ENCODE measurements at regions not wholly inside any gene's neighbourhood (a gene's known extent, or its start where the extent isn't known, plus 50 kb on each side); places are given as distances from the start of the nearest gene placed in this dataset.

- no peak for DNase-seq
Measured at GRCh38 chr1:2866422-2867086, 65.1 kb upstream of the TTC34 start.

DNA sequence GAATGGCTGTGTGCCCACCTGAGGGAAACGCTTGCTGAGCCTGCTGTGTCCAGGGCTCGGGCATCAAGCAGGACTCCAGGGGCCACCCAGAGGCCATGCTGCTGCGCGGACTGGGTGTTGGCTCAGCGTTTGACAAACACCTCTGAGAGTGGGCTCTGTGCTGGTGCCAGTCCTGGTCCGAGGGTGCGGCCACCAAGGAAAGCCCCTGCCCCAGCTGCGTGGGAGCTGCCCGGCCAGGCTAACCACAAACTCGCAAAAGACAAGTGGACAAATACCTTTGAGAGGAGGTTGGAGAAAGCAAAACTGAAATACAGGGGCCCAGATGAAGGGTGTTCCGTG is 65.6 kb upstream of the TTC34 start:
- DNase-seq, result no peak

- no peak for DNase-seq
Measured at GRCh38 chr1:2867861-2868260, 66.4 kb upstream of the TTC34 start.

- DNase-seq, result no peak
Measured at GRCh38 chr1:2868571-2869195, 67.2 kb upstream of the TTC34 start.

DNA sequence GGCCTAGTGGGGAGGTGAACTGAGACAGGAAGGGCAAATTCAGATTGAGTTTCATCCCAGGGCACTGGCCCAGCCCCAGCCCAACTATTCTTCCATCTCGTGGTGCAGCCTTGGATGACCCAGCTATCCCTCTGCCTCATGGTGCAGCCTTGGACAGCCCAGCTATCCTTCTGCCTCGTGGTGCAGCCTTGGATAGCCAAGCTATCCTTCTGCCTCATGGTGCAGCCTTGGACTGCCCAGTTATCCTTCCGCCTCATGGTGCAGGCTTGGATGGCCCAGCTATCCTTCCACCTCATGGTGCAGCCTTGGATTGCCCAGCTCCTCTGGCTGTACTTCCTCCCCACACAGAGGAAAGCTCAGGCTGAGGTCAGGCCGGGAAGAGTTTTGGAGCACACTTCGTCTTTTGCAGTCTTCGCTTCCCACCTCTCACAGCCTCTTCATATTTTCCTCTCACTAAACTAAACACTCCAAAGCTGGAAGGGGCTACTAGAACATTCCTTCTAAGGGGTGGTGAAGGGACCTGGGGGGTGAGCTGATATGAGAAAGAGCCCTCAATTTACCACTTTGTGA is 69.8 kb upstream of the TTC34 start:
- DNase-seq, result no peak

GRCh38 chr1:2874207-2874606 is 72.7 kb upstream of the TTC34 start:
- no peak for DNase-seq

DNA sequence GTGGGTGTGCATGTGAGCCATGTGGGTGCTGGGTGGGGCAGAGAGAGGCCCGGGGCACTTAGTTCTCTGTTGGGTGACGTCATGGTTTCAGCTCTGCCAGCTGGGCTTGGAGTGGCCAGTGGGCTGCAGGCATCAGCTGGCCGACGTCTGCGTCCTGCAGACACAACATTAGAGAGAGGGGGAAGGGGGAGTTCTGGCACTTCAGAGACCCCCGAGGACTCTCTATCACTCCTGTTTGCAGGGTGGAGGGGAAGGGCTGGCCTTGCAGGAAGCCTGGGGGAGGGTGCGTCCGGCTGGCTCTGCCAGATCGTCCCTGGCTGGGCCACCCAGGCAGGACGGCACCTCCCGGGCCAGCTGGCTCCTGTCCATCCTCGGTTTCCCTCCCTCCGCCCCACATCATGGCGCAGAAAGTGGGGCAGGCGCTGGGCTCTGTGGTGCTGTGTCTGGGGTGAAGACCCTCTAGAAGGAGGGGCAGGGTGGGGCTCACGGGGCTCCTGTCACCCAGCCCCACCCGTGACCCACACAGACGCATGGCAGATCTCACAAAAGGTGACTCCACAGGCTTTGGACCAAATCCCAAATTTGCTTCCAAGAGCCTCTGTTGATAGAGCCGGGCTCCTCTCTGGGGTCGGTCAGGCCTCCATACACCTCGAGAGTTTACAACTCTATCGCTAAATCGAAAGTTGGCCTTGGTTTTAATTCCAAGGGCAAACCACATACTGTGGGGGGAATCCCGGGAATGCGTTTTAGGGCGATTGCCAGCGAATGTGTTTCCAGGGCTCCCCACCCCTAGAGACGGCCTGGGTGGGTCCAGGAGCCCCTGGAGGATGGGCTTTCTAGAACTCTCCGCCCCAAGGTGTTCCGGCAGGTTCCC is 73.4 kb upstream of the TTC34 start:
- DNase-seq, result no peak

DNA sequence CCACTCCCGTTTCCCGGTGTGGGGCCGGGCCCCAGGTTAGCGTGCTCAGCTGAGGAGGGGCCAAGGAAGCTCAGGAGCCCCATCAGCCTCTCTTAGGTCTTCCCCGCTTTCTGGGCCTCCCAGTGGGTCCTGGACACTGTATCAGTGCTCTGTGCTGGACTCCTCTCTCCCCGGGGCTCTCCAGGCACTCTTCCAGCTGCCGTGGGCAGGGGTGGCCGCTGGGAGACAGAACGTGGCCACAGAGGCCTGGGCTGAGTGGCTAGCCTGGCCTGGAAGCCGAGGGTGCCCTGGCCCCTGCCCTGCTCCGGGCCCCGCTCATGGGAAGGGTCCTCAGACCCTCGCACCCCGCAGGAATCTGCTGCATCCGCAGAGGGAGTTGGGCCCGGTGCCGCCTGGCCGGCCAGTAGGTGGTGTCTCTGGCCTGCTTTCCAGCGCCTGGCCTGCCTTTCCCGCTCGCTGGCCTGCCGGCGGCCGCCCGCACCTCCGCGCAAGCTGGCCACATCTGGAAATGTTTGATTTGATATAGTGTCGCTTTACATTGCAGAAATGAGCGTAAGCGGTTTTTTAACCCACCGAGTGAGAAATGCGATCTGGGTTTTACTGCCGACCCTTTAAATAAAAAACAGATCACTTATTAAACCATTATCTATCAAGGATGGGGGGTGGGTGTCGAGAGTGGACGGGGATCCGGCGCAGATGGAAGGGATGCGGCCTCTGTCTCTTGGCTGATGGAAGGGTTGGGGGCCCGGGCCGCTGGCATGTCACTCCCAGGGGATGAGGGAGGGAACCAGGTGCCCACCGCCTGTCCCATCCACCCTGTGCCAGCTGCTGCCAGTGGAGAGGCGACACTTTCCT is 74.4 kb upstream of the TTC34 start:
- DNase-seq, result no peak

DNA sequence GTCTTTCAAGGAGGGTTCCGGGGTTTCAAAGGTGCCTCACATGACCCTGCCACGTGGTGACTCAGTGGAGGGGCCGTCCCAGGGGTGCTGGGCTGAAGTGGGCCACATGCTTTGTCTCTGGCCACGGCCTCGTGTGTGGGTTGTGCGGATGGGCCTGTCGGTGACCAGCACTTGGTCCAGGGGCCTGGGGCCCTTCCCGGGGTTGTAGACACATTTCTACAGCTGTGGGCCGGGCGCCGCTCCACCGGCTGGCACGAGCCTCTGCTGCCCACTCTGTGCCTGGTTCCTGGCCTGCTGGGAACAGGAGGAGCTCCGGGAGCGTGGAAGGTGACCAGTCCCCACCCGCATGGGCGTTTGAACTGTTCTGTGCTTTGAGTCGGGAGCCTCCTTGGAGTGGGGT is 75.4 kb upstream of the TTC34 start:
- DNase-seq, result no peak

DNA sequence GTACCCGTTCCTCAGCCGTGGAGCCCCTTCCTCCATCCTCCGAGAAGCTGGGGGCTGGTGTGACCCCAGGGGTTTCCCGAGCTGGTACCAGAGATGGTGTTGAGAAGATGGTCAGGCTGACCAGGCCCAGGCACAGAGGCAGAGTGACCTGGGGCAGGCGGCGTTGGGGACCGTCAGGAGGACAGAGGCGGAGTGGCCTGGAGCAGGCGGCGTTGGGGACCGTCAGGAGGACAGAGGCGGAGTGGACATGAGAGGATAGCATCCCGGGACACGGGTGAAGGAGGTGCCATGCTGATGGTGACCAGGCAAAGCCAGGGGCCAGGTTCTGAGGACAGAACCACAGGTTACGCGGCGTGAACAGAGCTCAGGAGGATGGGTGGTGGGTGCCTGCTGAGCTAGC is 75.9 kb upstream of the TTC34 start:
- no peak for DNase-seq

GRCh38 chr1:2878591-2878990 is 77.1 kb upstream of the TTC34 start:
- no peak for DNase-seq

DNA sequence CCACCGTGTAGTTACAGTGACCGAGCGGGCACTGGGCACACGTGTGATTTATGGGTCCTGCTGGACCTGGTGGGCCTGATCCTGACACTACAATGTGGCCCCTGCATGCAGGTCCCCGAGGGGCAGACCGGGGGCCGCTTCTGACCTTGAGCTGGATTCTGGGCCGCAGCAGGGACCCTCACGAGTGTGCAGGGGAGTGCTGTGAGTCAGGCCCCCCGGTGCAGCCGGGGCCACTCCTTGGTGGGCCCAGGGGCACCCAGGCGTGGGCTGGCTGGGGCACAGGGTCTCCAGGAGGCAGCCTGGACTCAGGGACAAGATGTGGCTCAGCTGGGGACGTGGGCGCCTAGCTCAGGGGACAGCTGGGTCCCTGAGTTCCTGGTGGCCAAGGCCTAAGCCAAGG is 77.5 kb upstream of the TTC34 start:
- DNase-seq, result no peak

- no peak for DNase-seq
Measured at GRCh38 chr1:2879591-2879990, 78.1 kb upstream of the TTC34 start.

- DNase-seq, result no peak
Measured at GRCh38 chr1:2880086-2880485, 78.6 kb upstream of the TTC34 start.

GRCh38 chr1:2880812-2881295 is 79.4 kb upstream of the TTC34 start:
- DNase-seq, result no peak

DNA sequence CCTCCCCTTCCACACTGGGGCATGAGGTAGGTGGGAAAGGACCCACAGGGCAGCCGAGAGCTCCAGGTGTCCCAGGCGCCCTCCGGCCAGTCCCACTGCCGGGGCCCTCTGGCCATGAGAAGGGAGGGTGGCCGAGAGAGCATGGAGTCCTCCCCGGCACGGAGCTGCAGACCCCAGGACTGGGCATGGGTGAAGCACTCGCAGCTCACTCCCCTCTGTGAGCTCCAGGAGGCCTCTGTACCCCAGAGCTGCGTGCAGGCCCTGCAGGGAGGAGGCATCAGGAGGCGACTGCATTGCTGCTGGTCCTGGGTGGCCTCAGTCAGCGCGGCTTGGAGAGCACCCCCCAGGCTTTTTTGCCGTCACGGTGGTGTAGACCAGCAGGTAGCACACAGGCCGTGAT is 80.1 kb upstream of the TTC34 start:
- DNase-seq, result no peak

DNA sequence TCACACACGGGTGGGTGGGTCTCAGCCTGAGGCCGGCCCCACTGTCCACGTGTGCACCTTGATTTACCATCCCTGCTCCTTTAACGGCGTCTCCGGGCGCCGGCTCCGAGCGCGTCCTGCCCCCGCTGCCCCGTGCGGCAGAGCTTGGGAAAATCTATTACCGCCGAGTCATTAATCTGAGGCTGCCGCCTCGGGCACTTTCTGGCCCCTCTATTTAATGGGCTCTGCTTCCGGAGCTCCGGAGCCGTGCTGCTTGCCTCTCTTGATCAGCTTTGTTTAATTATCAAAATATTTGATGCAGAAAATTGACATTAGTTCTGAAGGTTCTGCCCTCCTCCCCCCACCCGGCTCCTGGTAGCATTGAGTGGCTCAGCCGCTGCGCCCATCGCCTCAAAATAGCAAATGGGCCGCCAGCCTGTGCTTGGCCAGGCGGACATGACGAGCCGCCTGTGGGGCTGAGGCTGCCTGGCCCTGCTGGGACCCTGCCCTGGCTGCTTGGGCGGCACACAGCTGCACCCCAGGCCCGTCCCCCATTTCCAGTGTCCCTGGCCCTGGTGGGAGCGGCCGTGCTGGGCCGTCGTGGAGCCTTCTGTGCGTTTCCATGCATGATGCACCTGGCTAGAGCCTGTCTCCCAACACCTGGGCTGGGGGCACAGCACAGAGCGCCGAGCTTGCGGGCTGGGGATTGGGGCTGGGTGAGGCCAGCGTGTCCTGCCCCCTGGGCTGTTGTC is 81.6 kb upstream of the TTC34 start:
- DNase-seq, result no peak

GRCh38 chr1:2885001-2885400 is 83.5 kb upstream of the TTC34 start:
- DNase-seq, result no peak

GRCh38 chr1:2886631-2887030 is 85.1 kb upstream of the TTC34 start:
- no peak for DNase-seq

GRCh38 chr1:2887941-2888855 is 86.7 kb upstream of the TTC34 start:
- no peak for DNase-seq
